PC-9 (cell line): ENCODE measurements at regions not wholly inside any gene's neighbourhood (a gene's known extent, or its start where the extent isn't known, plus 50 kb on each side); places are given as distances from the start of the nearest gene placed in this dataset.

Experiments
- CTCF ChIP-seq: fragments of 200-600 bp; sonication (generic); conservative IDR thresholded peaks from 2 replicates; pipeline ENCODE4 v1.6.1; 2017; ENCODE audit warnings: mixed run types, antibody characterized with exemption, mild to moderate bottlenecking, moderate library complexity
- EZH2 ChIP-seq: fragments of 200-600 bp; sonication (generic); IDR thresholded peaks from 2 replicates; pipeline ENCODE4 v1.8.0; 2017; ENCODE audit warnings: antibody characterized with exemption, low read depth

- TF ChIP-seq EZH2 (no peak), CTCF (no peak)
Measured at GRCh38 chr6:85772641-85773040, 130.0 kb upstream of the SYNCRIP start.
